Neural progenitor cell (in vitro differentiated cells): ENCODE measurements at regions not wholly inside any gene's neighbourhood (a gene's known extent, or its start where the extent isn't known, plus 50 kb on each side); places are given as distances from the start of the nearest gene placed in this dataset.

ENCODE experiments used
- EZH2 ChIP-seq: fragments of 200-600 bp; sonication (generic); IDR thresholded peaks from 2 replicates; pipeline ENCODE4 v1.6.1; 2017; ENCODE audit warnings: antibody characterized with exemption, mild to moderate bottlenecking, moderate library complexity
- TF ChIP-seq, protein P1 (sequence below): fragments of 200-600 bp; sonication (generic); IDR thresholded peaks from 2 replicates; pipeline ENCODE4 v1.5.1; 2017; ENCODE audit warnings: antibody characterized with exemption, mild to moderate bottlenecking

GRCh38 chr5:61657010-61657409 is 325.0 kb downstream of the ZSWIM6 start:
- TF ChIP-seq, protein P1, sequence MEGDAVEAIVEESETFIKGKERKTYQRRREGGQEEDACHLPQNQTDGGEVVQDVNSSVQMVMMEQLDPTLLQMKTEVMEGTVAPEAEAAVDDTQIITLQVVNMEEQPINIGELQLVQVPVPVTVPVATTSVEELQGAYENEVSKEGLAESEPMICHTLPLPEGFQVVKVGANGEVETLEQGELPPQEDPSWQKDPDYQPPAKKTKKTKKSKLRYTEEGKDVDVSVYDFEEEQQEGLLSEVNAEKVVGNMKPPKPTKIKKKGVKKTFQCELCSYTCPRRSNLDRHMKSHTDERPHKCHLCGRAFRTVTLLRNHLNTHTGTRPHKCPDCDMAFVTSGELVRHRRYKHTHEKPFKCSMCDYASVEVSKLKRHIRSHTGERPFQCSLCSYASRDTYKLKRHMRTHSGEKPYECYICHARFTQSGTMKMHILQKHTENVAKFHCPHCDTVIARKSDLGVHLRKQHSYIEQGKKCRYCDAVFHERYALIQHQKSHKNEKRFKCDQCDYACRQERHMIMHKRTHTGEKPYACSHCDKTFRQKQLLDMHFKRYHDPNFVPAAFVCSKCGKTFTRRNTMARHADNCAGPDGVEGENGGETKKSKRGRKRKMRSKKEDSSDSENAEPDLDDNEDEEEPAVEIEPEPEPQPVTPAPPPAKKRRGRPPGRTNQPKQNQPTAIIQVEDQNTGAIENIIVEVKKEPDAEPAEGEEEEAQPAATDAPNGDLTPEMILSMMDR, result no peak
- no peak for TF ChIP-seq EZH2
